ENCODE measurements at regions not wholly inside any gene's neighbourhood (a gene's known extent, or its start where the extent isn't known, plus 50 kb on each side); places are given as distances from the start of the nearest gene placed in this dataset.

DNA sequence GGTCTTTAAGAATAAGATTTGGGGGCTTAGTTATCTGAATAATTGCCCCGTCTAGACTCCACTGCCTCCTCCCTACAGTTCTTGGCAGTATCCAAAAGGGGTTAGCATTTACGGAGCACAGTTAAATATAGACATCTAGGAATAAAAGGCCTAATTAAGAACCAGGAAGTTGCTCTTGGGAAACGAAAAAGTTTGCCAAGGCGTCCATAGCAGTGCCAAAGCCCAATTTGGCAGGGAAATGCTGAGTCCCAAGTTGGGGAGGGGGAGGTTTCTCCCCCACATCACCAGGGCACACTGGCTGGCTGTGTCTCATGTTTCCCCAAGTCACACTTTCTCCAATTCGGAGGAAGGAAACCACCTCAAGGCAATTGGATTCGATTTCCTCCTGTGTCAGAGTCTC lies 338.7 kb downstream of the FBXW7 start:
- Histone ChIP-seq H3K4me1 (ENCODE audit: low read length) (no peaks in the 10 kb centered on the region), H4K20me1 (ENCODE audit: insufficient read depth, low read length) (no peaks in the 10 kb centered on the region), H3K27ac (ENCODE audit: low read length) (no peak overlapping the region), H3K27me3 (replicated peaks; ENCODE audit: insufficient read depth, low read length) (no peaks in the 10 kb centered on the region), H3K4me3 (ENCODE audit: low read length) (no peak overlapping the region), H2AFZ (ENCODE audit: low read length) (no peak overlapping the region), H3K9me3 (replicated peaks; ENCODE audit: insufficient read depth, low read length) (no peaks in the 10 kb centered on the region), H3K9me2 (replicated peaks; ENCODE audit: insufficient read depth, low read length) (no peaks in the 10 kb centered on the region), H3K4me2 (ENCODE audit: low read depth, low read length) (no peak overlapping the region), H3F3A (ENCODE audit: insufficient read depth, low read length) (no peaks in the 10 kb centered on the region), H3K79me2 (ENCODE audit: low read length) (no peaks in the 10 kb centered on the region), H3K36me3 (replicated peaks; ENCODE audit: insufficient read depth, low read length) (no peaks in the 10 kb centered on the region), H3K9ac (ENCODE audit: low read length) (no peak overlapping the region)
- DNase-seq = no peak
- no peak for TF ChIP-seq EZH2 (optimal IDR thresholded peaks at IDR 0.05; ENCODE audit: low read depth, low read length)
- no peak for TF ChIP-seq EZH2phosphoT487 (IDR thresholded peaks at IDR 0.05; ENCODE audit: low read length)
- TF ChIP-seq, protein P1, sequence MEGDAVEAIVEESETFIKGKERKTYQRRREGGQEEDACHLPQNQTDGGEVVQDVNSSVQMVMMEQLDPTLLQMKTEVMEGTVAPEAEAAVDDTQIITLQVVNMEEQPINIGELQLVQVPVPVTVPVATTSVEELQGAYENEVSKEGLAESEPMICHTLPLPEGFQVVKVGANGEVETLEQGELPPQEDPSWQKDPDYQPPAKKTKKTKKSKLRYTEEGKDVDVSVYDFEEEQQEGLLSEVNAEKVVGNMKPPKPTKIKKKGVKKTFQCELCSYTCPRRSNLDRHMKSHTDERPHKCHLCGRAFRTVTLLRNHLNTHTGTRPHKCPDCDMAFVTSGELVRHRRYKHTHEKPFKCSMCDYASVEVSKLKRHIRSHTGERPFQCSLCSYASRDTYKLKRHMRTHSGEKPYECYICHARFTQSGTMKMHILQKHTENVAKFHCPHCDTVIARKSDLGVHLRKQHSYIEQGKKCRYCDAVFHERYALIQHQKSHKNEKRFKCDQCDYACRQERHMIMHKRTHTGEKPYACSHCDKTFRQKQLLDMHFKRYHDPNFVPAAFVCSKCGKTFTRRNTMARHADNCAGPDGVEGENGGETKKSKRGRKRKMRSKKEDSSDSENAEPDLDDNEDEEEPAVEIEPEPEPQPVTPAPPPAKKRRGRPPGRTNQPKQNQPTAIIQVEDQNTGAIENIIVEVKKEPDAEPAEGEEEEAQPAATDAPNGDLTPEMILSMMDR (IDR thresholded peaks at IDR 0.05; ENCODE audit: low read length) = no peak

DNA sequence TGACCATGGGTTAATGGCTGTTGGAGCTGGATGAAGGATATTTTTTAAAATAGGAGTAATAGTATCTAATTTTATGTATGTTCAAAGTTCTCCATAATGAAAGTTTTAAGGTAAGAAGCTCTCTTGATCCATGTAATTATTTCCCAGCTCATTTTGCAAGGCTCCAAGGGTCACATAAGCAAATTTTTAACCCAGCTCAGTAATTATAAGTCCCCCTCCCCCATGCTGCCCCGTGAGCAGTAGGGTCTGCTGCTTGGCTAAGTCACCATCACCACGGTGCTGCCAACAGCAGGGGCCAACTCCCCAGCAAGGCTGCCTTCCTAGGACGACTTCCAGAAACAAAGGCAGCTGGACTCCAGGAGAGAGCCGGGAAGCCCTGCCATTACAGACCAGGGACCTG lies 340.0 kb downstream of the FBXW7 start:
- DNase-seq = no peak

GRCh38 chr4:152193059-152193458 lies 342.8 kb downstream of the FBXW7 start:
- Histone ChIP-seq H3K79me2 (ENCODE audit: low read length) (no peaks in the 10 kb centered on the region), H3K9me3 (replicated peaks; ENCODE audit: insufficient read depth, low read length) (no peaks in the 10 kb centered on the region), H3K4me2 (ENCODE audit: low read depth, low read length) (no peak overlapping the region), H2AFZ (ENCODE audit: low read length) (no peak overlapping the region), H3K9me2 (replicated peaks; ENCODE audit: insufficient read depth, low read length) (no peaks in the 10 kb centered on the region), H3K36me3 (replicated peaks; ENCODE audit: insufficient read depth, low read length) (no peaks in the 10 kb centered on the region), H3K27me3 (replicated peaks; ENCODE audit: insufficient read depth, low read length) (no peaks in the 10 kb centered on the region), H3K9ac (ENCODE audit: low read length) (no peak overlapping the region), H3K27ac (ENCODE audit: low read length) (no peak overlapping the region), H3K4me3 (ENCODE audit: low read length) (no peak overlapping the region), H4K20me1 (ENCODE audit: insufficient read depth, low read length) (no peaks in the 10 kb centered on the region), H3K4me1 (ENCODE audit: low read length) (peaks cover 19% of the 10 kb centered on the region), H3F3A (ENCODE audit: insufficient read depth, low read length) (peaks cover 8% of the 10 kb centered on the region)
- no peak for DNase-seq
- TF ChIP-seq EZH2phosphoT487 (IDR thresholded peaks at IDR 0.05; ENCODE audit: low read length) (no peak), EZH2 (optimal IDR thresholded peaks at IDR 0.05; ENCODE audit: low read depth, low read length) (no peak)
- TF ChIP-seq, protein P1 (IDR thresholded peaks at IDR 0.05; ENCODE audit: low read length) = no peak

More for the DNA sequence above, 340.0 kb downstream of the FBXW7 start:
- Histone ChIP-seq H3F3A (ENCODE audit: insufficient read depth, low read length) (no peaks in the 10 kb centered on the region), H3K9me3 (replicated peaks; ENCODE audit: insufficient read depth, low read length) (no peaks in the 10 kb centered on the region), H4K20me1 (ENCODE audit: insufficient read depth, low read length) (no peaks in the 10 kb centered on the region), H3K4me3 (ENCODE audit: low read length) (no peak overlapping the region), H3K4me2 (ENCODE audit: low read depth, low read length) (no peak overlapping the region), H3K79me2 (ENCODE audit: low read length) (no peaks in the 10 kb centered on the region), H3K9me2 (replicated peaks; ENCODE audit: insufficient read depth, low read length) (no peaks in the 10 kb centered on the region), H3K27me3 (replicated peaks; ENCODE audit: insufficient read depth, low read length) (no peaks in the 10 kb centered on the region), H3K36me3 (replicated peaks; ENCODE audit: insufficient read depth, low read length) (no peaks in the 10 kb centered on the region), H3K27ac (ENCODE audit: low read length) (no peak overlapping the region), H3K9ac (ENCODE audit: low read length) (no peak overlapping the region), H3K4me1 (ENCODE audit: low read length) (no peaks in the 10 kb centered on the region), H2AFZ (ENCODE audit: low read length) (no peak overlapping the region)
- TF ChIP-seq EZH2 (optimal IDR thresholded peaks at IDR 0.05; ENCODE audit: low read depth, low read length) (no peak), EZH2phosphoT487 (IDR thresholded peaks at IDR 0.05; ENCODE audit: low read length) (no peak)
- TF ChIP-seq, protein P1 (IDR thresholded peaks at IDR 0.05; ENCODE audit: low read length) = no peak
